HG02938 (cell line): ENCODE measurements at regions not wholly inside any gene's neighbourhood (a gene's known extent, or its start where the extent isn't known, plus 50 kb on each side); places are given as distances from the start of the nearest gene placed in this dataset.

Experiments used
- ATAC-seq: cut with Tn5 transposase; IDR thresholded peaks from one replicate; pipeline ENCODE4 v1.9.1; 2021; ENCODE audit warnings: mild to moderate bottlenecking, moderate library complexity; ENCODE audit not compliant: unreplicated experiment

DNA sequence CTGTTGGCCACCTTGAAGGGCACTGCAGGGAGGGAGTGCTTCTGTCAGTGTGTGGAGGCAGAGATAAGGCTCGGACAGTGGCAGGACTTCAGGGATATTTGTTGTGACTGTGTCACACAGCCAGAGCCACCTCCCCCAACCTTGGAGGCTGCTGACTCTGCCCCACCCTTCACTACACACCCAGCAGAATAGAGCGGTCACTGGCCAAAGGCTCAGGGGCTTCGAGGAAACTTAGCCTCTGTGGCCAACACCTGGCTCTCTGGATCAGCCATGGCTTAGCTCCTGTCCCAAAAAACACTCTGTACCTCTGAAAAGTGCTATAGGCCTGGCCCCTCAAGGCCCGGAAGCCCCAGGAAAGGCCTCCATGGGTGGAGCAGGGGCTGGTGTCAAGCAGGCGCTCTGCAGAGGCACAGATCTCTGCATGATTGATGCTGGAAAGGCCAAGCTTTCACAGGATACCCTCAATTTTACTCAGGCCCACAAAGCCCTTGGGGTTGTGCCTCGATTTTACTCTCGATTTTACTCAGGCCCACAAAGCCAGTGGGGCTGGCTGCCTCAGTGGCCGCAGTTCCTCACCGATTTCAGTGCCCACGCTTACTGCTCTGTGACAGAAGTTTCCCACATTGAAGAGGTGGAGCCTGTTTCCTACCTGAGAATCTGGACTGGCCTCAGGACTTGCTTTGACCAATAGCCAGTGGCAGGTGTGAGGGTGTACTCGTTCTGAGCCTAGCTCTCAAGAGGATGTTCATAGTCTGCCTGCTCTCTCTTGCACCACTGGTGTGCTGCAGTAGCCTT lies 113.2 kb upstream of the GPR26 start:
- ATAC-seq = peak; percentile 44

DNA sequence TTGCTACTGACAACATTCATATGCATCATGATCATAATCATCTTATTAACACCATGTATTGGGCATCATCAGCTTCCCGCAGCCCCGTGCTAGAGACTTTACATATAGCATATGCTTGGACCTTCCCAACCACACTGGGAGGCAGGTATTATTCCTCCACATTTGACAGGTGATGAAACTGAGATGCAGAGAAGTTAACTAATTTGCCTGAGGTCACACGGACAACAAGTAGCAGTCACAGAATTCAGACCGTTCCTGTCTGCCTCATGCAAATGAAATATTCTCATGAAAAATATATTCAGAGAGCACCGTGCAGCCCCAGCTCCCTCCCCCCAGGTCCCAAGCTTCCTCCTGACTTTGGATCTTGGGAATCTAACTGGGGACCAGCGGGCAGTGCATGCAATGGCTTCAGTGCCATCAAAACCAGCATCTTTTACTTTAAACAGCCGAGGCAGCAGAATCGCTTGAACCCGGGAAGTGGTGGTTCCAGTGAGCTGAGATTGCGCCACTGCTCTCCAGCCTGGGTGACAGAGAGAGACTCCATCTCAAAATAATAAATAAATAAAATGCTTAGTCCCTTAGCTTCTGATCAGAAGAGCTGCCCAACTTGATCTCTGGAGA lies 112.2 kb upstream of the GPR26 start:
- peak; percentile 34 for ATAC-seq

DNA sequence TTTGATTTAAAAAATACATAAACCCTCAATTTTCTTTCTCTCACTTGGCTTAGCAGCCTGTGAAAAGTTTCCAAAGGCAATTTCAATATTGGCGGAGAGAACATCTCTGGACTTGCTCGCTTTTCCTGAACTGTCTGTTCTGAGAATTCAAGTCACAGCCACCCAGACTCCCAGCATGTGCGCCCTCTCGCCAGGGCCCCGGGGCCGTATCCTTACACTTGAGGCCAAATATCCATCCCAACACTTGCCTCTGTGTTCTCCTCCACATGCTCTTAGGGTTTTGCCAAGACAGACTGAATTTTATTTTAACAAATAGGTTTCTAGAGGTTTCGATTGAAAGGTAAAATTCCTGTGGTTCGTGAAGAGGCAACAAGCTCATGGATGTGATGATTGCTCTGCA lies 111.5 kb upstream of the GPR26 start:
- ATAC-seq = no peak

DNA sequence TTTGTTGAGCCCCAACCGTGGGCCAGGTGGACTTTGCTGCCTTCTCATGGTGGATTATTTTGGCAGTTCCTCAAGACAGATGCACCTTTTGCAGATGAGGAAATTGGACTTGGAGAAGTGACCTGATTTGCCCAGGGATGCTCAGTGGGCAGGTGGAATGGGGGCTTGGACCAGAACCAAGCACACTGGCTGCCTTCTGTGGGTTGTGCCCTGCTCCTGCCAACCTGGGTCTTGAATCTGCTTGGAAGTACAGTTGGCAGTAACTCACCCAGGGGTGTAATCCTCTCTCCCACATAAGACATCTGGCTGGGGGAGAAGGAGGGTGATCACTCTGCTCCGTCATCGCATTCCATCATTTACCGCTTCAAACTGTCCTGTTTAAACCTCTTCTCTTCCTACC lies 110.5 kb upstream of the GPR26 start:
- no peak for ATAC-seq

DNA sequence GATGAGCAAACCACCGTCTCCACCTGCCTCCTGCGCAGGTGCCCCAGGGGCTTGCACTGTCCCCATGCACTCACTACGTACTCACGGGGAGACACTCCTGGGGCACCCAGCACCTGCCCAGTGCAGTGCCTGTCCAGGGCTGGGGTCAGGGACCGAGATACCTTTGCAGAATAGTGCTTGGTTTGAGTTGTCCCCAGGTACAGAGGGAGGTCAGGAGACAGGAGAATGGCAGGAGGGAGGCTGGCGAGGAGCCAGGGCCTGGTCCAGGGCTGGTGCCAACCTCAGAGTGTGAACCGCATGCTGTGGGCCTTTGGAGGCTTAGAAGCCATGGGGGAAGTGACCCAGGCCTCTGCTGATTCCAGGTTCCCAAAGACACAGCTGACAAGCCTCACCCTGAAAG lies 110.1 kb upstream of the GPR26 start:
- ATAC-seq = no peak

DNA sequence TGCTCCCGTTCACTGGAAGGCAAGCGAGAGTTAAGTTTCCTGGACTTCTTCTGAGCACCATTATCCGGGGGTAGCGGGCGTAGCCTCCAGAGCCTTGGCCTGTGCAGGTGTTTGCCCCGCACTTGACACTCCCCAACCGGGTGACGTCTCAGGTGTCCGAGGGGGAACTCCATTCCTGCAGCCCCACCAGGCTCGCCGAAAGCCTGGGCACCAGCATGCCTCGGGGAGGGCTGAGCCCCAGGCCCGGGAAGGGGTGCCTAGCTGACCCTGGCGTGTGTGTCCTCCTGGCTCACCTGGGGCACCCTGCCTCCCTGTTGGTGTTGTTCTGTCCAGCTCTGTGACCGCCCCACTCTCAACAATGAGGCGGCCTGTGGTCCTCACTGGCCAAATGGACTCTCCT lies 109.4 kb upstream of the GPR26 start:
- ATAC-seq = no peak

DNA sequence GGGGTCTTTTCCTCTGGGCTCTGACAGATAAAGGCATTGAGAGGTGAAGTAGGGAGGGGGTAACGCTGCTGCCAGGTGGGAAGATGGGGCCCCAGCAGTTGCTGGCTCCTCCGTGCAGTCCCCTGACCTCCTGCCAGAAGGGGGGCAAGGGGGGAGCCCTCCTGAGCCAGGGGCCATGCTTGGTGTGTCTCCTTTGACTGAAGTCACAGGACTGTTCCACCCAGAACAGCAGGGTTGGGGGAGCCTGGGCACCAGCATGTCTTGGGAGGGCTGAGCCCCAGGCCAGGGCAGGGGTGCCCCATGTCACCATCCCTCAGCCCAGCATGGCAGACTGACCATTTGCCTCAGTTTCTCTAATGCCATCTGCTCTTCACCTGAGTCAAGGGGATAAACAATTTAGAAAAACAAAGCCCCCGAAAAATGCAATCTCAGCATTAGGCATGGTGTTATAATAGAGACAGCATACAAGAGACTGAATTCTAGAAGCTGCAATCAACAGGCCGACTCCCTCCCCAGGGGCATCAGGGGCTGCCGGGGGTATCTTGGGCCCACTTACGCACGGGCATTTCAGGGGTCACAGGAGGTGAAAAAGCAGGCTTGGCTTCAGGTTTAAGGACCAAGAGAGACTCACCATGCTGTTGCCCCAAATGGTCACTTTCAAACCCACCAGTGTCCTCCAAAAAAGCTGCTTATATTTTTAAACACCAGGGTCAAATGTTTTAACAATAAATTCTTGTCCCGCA lies 108.6 kb upstream of the GPR26 start:
- no peak for ATAC-seq

DNA sequence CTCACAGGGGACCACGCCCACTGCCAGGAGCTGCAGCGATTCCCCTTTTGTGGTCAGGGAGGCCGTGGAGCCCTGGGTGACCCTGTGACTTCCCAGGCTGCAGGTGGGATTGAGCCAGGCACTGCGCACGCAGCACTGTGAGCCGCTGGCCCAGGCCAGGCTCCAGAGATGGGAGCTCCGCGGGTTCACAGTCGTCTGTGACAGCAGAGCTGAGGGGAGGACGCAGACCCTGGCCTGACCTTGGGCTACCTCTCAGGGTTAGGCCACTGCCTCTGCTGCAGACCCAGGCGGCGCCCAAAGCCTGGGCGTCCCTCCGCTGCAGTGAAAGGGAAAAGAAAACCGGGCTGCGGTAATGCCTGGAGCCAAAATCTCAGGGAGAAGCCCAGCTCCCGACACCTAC lies 107.5 kb upstream of the GPR26 start:
- ATAC-seq = no peak

DNA sequence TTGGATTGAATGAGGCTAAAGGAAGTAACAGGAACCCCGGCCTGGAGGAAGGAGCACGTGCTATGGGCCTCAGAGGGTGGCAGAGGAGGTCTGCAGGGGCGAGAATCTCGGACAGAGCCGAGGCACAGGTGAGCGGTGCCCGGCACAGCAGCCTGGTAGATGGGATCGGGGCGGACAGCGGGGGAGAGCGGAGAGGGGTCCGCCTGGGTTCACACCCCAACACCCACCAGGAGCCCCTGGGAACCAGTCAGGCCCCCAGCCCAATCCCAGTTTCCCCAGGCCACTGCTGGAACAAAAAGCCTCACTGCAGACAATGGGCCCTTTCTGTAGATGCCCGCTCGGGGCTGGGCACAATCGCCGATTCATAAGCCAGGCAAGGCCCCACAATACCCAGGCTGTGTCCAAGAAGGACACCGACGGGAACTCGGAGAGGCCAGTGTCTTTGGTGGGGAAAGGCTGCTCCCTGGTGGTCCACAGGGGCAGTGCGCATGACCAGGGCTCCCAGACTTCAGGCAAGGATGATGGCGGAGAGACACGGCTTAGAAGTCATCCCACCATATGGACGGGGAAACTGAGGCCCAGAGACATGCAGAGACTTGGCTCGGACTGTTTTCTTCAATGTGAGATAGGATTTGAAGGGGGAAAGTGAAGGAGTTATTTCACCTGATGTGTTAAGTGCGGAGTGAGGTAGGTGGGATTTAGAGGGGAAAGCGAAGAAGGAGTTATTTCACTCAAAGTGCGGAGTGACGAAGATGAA lies 106.9 kb upstream of the GPR26 start:
- ATAC-seq = peak; percentile 51

DNA sequence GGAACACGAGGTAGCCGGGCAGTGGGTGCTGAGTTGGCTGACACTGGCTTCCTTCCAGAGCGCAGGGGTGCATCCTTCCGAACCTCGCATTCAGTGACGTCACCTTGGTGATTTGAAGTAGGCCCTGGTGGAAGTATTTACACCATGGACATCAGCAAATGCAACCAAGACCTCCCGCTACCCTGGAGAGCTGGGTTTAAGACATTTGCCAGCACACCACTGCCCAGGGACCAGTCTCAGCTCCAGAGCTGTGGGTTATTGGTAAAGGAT lies 106.4 kb upstream of the GPR26 start:
- ATAC-seq = no peak

DNA sequence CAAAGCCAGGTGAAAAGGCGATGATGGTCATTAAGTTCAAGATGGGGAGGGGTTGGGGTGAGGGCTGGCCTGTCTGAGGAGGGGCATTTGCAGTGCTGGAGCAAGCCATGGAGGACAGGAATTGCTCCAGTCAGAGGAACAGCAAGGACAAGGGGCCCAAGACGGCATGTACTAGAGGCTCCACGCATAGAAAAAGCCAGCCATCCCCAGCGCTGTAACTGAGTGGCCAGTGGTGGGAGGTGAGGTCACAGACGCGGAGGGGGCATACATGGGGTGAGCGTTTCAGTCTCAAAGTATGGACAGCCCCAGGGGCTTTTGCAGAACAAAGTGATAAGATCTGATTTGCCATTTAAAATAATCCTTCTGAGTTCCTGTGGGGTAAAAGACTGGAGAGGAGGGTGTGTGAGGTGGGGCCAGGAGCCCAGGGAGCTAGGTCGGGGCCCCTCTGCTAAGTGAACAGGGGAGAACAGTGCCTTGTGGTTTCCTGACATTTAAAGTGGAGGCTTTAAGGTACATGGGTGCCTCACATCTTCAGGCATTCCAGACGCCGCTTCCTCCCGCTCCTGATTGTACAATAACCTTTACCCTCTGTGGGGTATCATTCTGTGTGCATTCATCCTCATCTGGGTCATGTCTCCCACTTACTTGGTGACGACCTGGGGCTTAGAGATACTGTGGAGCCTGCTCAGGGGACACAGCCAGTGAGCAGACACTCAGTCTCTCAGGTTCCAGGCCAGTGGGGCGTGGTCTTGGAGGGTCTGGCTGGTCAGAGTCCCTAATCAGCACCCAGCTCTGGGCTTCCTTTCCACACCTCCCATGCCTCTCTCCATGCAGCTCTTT lies 105.6 kb upstream of the GPR26 start:
- no peak for ATAC-seq

DNA sequence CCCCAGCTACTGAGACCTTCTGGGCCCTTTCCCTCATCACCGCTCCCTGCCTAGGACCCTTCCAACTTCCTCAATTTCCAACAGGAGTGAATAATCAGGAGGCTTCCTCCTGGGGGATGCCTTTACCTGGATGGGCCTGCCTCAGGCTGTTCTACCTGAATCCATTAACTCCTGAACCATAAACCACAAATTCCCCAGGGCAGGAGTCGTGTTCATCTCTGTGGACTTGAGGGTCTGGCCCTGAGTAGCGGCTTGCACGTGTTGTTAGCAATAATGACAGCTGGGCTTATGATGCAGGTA lies 105.1 kb upstream of the GPR26 start:
- no peak for ATAC-seq

DNA sequence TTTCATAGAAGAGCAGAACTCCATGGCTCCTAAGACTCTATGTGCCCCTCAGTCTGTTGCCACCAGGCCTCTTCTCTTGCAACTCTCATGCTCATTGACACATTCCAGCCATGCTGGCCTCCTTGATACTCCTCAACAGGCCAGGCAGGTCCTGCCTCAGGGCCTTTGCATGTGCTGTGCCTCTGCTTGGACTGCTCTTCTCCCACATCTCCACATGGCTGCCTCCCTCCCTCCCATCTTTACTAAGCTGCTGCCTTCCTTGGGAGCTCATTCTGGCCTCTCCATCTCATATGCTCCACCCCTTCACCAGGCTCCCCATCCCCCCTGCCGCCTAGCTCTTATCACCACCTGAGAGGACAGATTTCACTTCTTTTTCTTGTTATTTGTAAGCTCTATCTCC lies 103.8 kb upstream of the GPR26 start:
- ATAC-seq = no peak

DNA sequence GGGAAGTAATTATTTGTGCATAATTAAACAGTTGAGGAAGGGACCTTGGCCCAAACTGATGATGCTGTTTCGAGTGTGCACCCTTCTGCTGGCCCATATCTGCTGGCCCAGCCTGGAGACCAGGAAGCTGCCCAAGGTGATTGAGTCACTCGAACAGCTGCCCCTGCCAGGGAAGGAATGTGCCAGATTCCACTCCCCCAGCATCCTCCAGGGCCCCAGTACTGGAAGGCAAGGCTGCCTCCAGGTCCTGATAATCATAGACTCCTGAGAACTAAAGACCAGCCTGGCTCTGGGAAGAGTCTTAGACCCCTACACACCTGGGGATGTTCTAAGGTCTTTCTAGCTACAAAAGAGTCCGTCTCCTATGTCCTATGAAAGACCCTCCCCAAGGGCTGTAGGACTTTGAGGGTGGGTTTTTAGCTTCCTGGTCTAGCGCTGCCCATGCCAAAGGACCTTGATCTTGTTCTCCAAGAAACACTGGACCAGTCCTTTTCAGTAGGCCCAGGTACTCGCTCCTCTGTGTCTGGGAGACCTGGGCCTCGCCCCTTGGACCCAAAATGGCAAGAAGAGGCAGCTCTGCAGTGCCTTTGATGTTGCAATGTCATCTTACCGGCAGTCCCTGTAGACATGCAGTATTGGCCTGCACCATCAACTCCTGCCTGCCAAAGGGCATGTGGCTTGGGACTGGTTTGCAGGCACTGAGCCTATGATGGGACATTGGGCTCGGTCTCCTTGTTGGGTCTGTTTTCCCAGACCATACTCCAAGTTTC lies 103.2 kb upstream of the GPR26 start:
- ATAC-seq = no peak

DNA sequence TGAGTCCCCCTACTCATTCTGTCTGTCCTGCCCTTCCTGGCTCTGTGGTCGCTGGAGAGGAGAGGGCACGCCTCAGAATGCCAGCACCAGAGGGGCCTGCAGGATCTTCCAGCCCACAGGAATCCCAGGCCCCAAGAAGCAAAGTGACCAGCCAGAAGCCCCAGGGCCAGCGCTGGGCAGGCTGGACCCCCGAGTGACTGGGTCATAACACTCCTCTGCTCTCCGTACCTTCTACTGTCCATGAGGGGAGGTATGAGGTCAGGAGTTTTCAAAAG lies 102.6 kb upstream of the GPR26 start:
- ATAC-seq = no peak

DNA sequence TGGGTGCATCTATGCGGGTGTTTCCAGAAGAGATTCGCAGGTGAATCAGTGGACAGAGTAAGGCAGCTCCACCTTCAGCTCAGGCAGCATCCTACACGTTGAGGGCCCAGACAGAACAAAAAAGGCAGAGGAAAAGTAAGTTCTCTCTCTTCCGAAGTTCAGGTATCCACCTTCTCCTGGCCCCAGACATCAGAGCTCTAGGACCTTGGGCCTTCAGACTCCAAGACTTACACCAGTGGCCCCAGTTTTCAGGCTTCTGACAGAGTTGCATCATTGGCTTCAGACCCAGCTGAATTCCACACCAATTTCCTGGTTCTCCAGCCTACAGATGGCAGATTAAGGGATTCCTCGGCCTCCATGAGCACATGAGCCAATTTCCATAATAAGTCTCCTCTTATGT lies 102.2 kb upstream of the GPR26 start:
- no peak for ATAC-seq

DNA sequence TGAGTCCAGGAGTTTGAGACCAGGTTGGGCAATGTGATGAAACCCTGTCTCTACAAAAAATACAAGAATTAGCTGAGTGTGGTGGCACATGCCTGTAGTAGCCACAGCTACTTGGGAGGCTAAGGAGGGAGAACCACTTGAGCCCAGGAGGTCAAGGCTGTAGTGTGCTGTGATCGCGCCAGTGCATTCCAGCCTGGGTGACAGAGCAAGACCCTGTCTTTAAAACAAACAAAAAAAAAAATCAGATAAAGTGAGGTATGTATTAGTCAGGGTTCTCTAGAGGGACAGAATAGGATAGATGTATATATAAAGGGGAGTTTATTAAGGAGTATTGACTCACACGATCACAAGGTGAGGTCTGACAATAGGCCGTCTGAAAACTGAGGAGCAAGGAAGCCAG lies 101.5 kb upstream of the GPR26 start:
- no peak for ATAC-seq

DNA sequence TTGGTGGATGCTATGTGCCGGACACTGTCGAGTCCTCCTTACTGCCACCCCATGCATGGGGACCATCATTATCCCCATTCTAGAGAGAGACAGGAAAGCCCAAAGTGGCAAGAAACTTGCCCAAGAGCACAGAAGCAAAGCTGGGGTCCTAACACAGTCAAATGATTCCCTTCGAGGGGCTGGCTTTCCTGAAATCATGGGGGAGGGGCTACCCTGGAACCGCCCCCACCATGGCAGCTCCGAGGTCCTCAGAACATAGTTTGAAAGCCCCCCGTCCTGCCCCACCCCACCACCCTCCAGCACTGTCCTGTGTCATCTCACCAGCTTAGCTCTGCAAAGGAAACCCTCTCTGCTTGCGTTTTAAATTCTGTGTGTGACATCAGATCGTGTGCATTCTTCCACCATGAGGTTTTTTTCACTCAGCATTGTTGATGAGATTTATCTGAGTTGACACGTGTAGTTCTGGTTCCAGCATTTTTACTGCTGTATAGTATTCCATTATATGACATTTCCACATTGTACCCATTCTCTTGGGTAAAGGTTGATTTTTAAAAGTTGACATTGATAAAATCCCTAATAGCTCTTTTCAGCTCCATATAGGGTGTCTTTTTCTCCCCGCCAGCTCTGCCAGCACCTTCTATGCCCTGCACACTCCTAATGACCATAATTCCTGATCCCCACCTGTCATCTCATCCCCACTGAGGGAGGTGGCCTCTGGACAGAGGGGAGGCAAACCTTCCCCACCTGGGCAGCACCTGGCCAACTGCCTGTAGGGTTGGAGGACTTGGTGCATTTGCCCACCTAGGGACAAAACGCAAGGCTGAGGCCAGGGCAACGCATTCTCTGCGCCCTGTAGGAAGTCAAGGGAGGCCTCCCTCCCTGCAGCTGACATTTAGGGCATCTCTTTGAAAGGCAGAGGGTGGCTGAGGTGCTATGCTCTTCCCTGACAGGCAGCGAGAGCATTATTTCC lies 100.2 kb upstream of the GPR26 start:
- no peak for ATAC-seq

DNA sequence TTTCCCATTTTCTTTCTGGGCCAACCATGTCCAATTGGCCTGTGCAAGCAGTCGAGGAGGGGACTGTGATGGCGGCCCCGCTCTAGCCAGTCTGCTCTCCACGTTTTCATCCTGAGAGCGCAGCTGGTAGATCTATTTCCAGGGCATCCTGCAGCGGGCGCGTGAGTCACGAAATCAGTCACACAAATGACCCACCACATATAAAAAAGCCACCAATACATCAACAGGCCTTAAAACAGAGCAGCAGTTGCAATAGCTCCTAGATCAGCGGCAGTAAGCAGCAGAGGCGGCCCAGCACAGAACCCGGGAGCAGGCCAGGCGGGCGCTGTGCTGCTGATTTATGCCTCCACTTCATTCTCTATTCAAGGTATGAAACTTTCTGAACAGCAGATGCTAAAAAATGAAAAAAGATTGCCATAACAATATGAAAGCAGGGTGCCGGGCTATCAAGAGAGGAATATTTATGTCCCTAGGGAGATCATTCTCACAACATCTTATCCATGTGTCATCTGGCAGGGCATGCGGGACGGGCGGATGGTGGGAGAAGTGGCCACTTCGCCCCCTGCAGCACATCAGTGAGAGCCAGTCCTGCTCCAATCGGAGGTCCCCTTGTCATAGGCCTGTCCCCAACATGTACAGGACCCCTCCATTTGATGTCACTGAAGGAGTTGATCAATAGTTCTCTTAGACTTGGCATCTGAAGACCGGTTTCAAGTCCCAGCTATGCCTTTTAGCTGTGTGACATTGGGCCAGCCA lies 98.0 kb upstream of the GPR26 start:
- ATAC-seq = no peak
